ENCODE measurements at regions not wholly inside any gene's neighbourhood (a gene's known extent, or its start where the extent isn't known, plus 50 kb on each side); places are given as distances from the start of the nearest gene placed in this dataset.

DNA sequence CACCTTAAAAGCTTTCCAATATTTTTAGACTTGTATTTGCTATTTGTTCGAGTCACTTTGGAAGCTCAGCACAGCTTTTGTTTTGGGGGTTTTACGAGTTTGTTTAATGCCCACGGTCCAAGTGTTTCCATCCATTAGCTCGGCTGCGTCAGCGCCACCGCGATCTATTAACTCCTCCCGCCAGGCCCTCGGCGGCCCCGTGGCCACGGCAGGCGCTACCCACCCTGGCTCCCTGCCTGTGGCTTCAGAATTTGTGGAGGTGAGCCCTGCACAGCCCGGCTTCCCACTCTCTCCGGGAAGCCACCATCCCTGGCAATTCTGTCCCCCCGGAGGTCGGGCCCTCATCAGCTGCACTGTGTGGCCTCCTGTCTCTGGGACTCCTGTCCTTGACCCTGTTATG lies 648.5 kb downstream of the BRD1 start:
- TF ChIP-seq CTCF (IDR thresholded peaks at IDR 0.05) (no peak), EZH2 (IDR thresholded peaks at IDR 0.05; ENCODE audit: borderline replicate concordance, insufficient read depth, low read depth, low read length, poor library complexity, severe bottlenecking) (no peak)
